Epithelial cell of esophagus (primary cell): ENCODE measurements at regions not wholly inside any gene's neighbourhood (a gene's known extent, or its start where the extent isn't known, plus 50 kb on each side); places are given as distances from the start of the nearest gene placed in this dataset.

ENCODE experiments used
- DNase-seq: peaks from one replicate; pipeline ENCODE4 v3.0.0; 2010; ENCODE audit warnings: low read depth
- H3K4me3 ChIP-seq: 2 replicates; pipeline ENCODE4 v1.5.1; 2011; ENCODE audit warnings: mild to moderate bottlenecking, low read length, control low read depth
- TF ChIP-seq, protein P1 (sequence below): IDR thresholded peaks from 2 replicates; pipeline ENCODE4 v1.5.1; 2011; ENCODE audit warnings: low read depth, mild to moderate bottlenecking, low read length, control low read depth, inconsistent platforms; ENCODE audit not compliant: insufficient read depth; ENCODE audit errors: missing control alignments

DNA sequence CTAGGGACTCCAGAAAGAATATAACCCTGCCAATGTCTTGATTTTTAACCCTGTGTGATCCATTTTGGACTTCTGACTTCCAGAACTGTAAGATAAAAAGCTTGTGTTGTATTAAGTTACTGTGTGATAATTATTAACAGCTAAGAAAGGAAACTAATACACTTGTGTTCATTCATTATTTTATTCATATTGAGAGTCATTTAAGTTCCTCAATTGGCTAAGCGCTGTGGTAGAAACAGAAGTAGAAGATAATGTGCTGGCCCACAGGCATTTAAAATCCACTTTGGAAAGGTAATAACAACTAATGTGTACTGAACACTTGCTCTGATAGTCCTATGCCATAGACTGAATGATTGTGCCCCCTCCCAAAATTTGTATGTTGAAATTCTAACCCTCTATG, 471.7 kb upstream of the GHITM start:
- H3K4me3 ChIP-seq, result no peak overlapping the region
- no peak for DNase-seq
- TF ChIP-seq, protein P1, sequence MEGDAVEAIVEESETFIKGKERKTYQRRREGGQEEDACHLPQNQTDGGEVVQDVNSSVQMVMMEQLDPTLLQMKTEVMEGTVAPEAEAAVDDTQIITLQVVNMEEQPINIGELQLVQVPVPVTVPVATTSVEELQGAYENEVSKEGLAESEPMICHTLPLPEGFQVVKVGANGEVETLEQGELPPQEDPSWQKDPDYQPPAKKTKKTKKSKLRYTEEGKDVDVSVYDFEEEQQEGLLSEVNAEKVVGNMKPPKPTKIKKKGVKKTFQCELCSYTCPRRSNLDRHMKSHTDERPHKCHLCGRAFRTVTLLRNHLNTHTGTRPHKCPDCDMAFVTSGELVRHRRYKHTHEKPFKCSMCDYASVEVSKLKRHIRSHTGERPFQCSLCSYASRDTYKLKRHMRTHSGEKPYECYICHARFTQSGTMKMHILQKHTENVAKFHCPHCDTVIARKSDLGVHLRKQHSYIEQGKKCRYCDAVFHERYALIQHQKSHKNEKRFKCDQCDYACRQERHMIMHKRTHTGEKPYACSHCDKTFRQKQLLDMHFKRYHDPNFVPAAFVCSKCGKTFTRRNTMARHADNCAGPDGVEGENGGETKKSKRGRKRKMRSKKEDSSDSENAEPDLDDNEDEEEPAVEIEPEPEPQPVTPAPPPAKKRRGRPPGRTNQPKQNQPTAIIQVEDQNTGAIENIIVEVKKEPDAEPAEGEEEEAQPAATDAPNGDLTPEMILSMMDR, result no peak

DNA sequence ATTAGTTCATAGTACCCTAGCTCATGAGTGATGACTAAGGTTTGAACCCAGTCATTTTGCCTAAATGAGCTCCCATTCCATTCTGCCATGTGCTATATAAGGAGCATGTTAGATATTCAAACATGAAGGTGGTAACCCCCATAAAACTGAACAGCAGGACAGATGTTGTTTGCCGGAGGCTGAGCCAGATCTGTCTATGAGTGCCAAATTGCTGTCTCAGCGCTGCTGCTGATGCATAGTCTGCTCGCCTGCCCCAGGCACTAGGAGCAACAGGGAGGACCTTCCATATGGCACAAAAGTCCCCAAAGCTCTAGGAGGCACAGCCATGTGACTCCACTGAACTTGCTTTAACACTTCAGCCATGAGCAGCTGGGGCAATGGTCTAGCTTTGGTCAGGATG, 466.0 kb upstream of the GHITM start:
- TF ChIP-seq, protein P1, result no peak
- no peak for DNase-seq
- H3K4me3 ChIP-seq, result no peak overlapping the region

DNA sequence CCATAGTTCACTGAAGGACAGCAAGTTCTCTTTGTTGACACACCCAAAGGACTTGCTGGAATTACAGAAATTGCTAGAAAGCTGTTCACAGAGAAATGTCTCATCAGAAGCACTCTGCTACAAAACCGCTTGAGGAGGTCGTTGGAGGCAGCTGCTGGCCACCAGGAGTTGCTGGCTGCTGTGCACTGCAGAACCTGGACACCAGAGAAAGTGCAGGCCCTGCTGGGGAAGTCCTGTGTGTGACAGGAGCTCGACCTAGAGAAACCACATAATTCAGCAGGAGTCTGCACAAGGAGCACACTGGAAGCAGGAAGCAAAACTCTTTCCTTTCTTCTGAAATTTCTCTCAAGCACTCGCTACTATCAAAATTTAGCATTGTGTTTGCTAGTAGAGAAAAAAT, 461.5 kb upstream of the GHITM start:
- DNase-seq, result no peak
- no peak overlapping the region for H3K4me3 ChIP-seq
- TF ChIP-seq, protein P1, result no peak

DNA sequence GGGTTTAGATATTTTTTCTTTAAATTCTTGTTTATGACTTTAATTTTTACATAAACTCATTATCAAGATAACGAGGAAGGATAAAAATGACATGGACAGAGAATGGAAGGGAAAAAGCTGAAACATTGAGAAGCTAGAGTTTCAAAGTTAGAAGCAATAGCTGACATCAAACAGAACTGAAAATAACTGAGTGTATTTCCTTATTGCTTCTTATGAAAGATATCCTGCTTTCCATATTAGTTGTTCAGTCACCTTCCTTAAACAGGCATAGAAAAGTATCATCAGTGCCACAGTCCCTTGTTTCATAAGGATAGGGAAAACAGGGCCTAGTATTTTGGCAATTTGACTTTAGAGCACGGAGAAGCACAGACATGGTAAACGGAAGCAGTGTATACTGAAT, 460.5 kb upstream of the GHITM start:
- no peak for DNase-seq
- no peak overlapping the region for H3K4me3 ChIP-seq
- TF ChIP-seq, protein P1, result no peak

DNA sequence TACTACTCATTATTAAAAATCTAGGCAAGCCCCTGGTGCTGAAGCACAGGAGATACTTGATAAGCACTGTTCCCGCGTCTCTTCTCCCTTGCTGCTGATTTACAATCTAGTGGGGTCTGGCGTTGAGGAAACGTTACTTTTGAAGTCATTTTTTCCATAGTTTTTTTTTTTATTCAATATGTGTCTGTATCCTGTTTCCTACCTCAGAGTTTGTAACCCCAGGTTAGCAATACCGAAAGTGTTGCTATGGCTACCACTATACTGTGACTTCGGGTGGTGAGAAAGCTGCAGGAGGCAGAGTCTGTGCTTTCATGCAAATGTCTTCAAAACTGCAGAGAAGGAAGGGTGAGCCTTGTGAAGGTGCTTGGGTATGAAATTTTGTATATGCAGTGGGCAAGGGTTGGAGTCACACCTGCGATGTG, 458.8 kb upstream of the GHITM start:
- DNase-seq, result no peak
- TF ChIP-seq, protein P1, result no peak
- no peak overlapping the region for H3K4me3 ChIP-seq

DNA sequence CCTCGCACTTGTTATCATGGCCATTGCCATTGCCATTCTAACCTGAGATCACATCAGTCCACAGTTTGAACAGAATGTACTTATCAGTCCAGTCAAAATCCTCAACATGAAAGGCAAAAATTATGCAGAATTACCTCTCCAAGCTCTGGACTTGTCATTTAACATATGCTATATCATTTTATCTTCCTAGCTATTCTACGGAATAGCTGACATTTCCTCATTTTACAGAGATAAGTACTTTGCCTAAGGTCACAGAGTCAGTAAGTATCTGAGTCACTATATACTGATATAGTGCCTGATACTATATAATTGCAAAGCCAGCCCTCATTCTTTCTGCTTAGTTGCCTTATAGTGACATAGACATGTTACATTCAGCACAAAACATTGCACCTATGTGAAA, 456.9 kb upstream of the GHITM start:
- no peak for DNase-seq
- TF ChIP-seq, protein P1, result no peak
- H3K4me3 ChIP-seq, result no peak overlapping the region

DNA sequence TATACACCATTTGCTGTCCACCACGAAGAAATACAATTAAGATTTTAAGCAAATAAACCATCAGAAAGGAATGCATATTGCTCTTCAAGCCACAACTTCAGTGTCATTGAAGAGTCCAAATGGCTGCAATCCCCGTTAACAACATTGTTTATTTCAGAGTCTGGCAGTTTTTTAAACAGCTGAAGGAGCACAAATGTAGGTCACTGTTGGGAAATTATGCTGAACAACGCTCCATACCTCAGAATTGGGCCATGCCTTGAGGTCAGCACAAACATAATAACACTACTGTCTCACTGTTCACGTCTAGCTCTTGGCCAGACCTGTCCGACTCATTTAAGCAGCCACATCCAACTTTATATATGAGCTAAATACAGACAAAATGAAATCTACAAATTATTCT, 453.9 kb upstream of the GHITM start:
- TF ChIP-seq, protein P1, result no peak
- DNase-seq, result no peak
- no peak overlapping the region for H3K4me3 ChIP-seq
